SK-N-SH (cell line): ENCODE measurements at regions not wholly inside any gene's neighbourhood (a gene's known extent, or its start where the extent isn't known, plus 50 kb on each side); places are given as distances from the start of the nearest gene placed in this dataset.

Experiments used
- CTCF ChIA-PET: fragments of 300-600, 350-600 bp; formaldehyde crosslinking; extraction: SDS; loops from one replicate; lab custom pipeline; 2021; lab: Yijun Ruan, JAX
- POLR2A ChIA-PET: fragments of 350-600 bp; sonication (Branson Sonifier 250); formaldehyde crosslinking; extraction: SDS; loops from one replicate; lab custom pipeline; 2020; ENCODE audit warnings: antibody characterized with exemption, inconsistent platforms; lab: Yijun Ruan, JAX
- DNase-seq: peaks from one replicate; pipeline ENCODE4 v3.0.0; 2012
- H2AFZ ChIP-seq: fragments of 200-600 bp; sonication (generic); 2 replicates; pipeline ENCODE4 v1.8.1; 2016; ENCODE audit warnings: antibody characterized with exemption, mild to moderate bottlenecking, low read depth
- H3F3A ChIP-seq: fragments of 200-600 bp; sonication (generic); replicated peaks from 2 replicates; pipeline ENCODE3; 2016; ENCODE audit warnings: antibody characterized with exemption, mild to moderate bottlenecking; ENCODE audit not compliant: insufficient read depth
- H3K27ac ChIP-seq, 2 experiments: fragments of 200-500 bp in 1 of 2; fragments of 200-600 bp in 1 of 2; sonication (Bioruptor generic) in 1 of 2; sonication (generic), shearing (Covaris generic) in 1 of 2; 2 replicates each; pipeline versions ENCODE4 v1.5.1 to v1.6.1; 2014 to 2016; ENCODE audit warnings: low read depth in 2 of 2, inconsistent platforms in 1 of 2, low read length in 1 of 2, mild to moderate bottlenecking in 1 of 2, mixed read lengths in 1 of 2
- H3K27me3 ChIP-seq: fragments of 200-600 bp; sonication (generic), shearing (Covaris generic); 2 replicates; pipeline ENCODE4 v1.6.1; 2016; ENCODE audit warnings: mixed run types; ENCODE audit not compliant: insufficient read depth
- H3K36me3 ChIP-seq, 2 experiments: fragments of 200-500 bp in 1 of 2; fragments of 200-600 bp in 1 of 2; sonication (Bioruptor generic) in 1 of 2; sonication (generic) in 1 of 2; replicated peaks in 1 of 2; 2 replicates each; pipeline versions ENCODE3 to v1.5.1; 2014 to 2016; ENCODE audit warnings: low read length in 1 of 2, mild to moderate bottlenecking in 1 of 2; ENCODE audit not compliant: insufficient read depth in 2 of 2, control insufficient read depth in 1 of 2
- H3K4me1 ChIP-seq, 2 experiments: fragments of 200-500 bp in 1 of 2; fragments of 200-600 bp in 1 of 2; sonication (Bioruptor generic) in 1 of 2; sonication (generic), shearing (Covaris generic) in 1 of 2; 2 replicates each; pipeline versions ENCODE4 v1.5.1 to v1.6.1; 2014 to 2016; ENCODE audit warnings: low read depth in 1 of 2, low read length in 1 of 2, mixed run types in 1 of 2; ENCODE audit not compliant: insufficient read depth in 2 of 2, control insufficient read depth in 1 of 2
- H3K4me2 ChIP-seq: fragments of 200-600 bp; sonication (generic), shearing (Covaris generic); 2 replicates; pipeline ENCODE4 v1.6.1; 2017; ENCODE audit warnings: mixed run types
- H3K4me3 ChIP-seq, 2 experiments: fragments of 200-500 bp in 1 of 2; fragments of 200-600 bp in 1 of 2; sonication (Bioruptor generic) in 1 of 2; sonication (generic), shearing (Covaris generic) in 1 of 2; 2 replicates each; pipeline versions ENCODE4 v1.5.1 to v1.8.1; 2014 to 2016; ENCODE audit warnings: low read depth in 2 of 2, inconsistent platforms in 1 of 2, low read length in 1 of 2, mild to moderate bottlenecking in 1 of 2, mixed read lengths in 1 of 2, moderate library complexity in 1 of 2
- H3K79me2 ChIP-seq: fragments of 200-600 bp; sonication (generic); 2 replicates; pipeline ENCODE4 v1.8.1; 2017; ENCODE audit warnings: mild to moderate bottlenecking; ENCODE audit not compliant: insufficient read depth
- H3K9ac ChIP-seq: fragments of 200-600 bp; sonication (generic); 2 replicates; pipeline ENCODE4 v1.6.1; 2017; ENCODE audit warnings: mixed run types
- H3K9me2 ChIP-seq: fragments of 200-600 bp; sonication (generic); 2 replicates; pipeline ENCODE4 v1.6.1; 2017; ENCODE audit warnings: mixed run types
- H3K9me3 ChIP-seq: fragments of 200-600 bp; sonication (generic); 2 replicates; pipeline ENCODE4 v1.6.1; 2017; ENCODE audit warnings: mixed run types, mild to moderate bottlenecking, moderate library complexity
- H4K20me1 ChIP-seq: fragments of 200-600 bp; sonication (generic); 2 replicates; pipeline ENCODE4 v1.6.1; 2017; ENCODE audit warnings: mild to moderate bottlenecking, mixed run types; ENCODE audit not compliant: insufficient read depth
- CHD2 ChIP-seq: fragments of 150-350 bp; IDR thresholded peaks from 2 replicates; pipeline ENCODE4 v1.6.1; 2018; ENCODE audit warnings: low read length; ENCODE audit not compliant: partially characterized antibody
- EP300 ChIP-seq, 2 experiments: IDR thresholded peaks; 2 replicates each; pipeline versions ENCODE4 v1.4.0 to v1.6.1; 2012; ENCODE audit warnings: borderline replicate concordance in 1 of 2, low read depth in 1 of 2, low read length in 1 of 2
- EZH2phosphoT487 ChIP-seq: fragments of 200-600 bp; sonication (generic); IDR thresholded peaks from 2 replicates; pipeline ENCODE4 v1.6.1; 2017; ENCODE audit warnings: low read depth, mixed run types, mild to moderate bottlenecking, antibody characterized with exemption, moderate library complexity, borderline replicate concordance
- FOXJ3 ChIP-seq: sonication (generic); formaldehyde crosslinking; IDR thresholded peaks from 2 replicates; pipeline ENCODE4 v1.5.1; 2020; ENCODE audit warnings: mild to moderate bottlenecking, missing genetic modification reagents
- GABPA ChIP-seq: IDR thresholded peaks from 2 replicates; pipeline ENCODE4 v1.4.0; 2012; ENCODE audit warnings: low read depth, mild to moderate bottlenecking
- IRF3 ChIP-seq: fragments of 150-350 bp; IDR thresholded peaks from 2 replicates; pipeline ENCODE4 v1.6.1; 2016; ENCODE audit warnings: mild to moderate bottlenecking, low read depth, low read length
- JUND ChIP-seq: IDR thresholded peaks from 2 replicates; pipeline ENCODE4 v1.4.0; 2012
- MEF2A ChIP-seq: IDR thresholded peaks from 2 replicates; pipeline ENCODE4 v1.4.0; 2012; ENCODE audit warnings: low read depth, borderline replicate concordance
- MXI1 ChIP-seq: IDR thresholded peaks from 2 replicates; pipeline ENCODE4 v1.6.1; 2012; ENCODE audit warnings: mild to moderate bottlenecking, low read depth, low read length, improper control_type of control experiment
- POLR2AphosphoS5 ChIP-seq: IDR thresholded peaks from 2 replicates; pipeline ENCODE4 v1.6.1; 2012; ENCODE audit warnings: low read depth, low read length
- RAD21 ChIP-seq: IDR thresholded peaks from 2 replicates; pipeline ENCODE4 v1.6.1; 2012; ENCODE audit warnings: mild to moderate bottlenecking, low read length
- RCOR1 ChIP-seq: fragments of 150-350 bp; IDR thresholded peaks from 2 replicates; pipeline ENCODE4 v1.6.1; 2017; ENCODE audit warnings: antibody characterized with exemption, low read length
- REST ChIP-seq: IDR thresholded peaks from 2 replicates; pipeline ENCODE4 v1.6.1; 2012; ENCODE audit warnings: mild to moderate bottlenecking, low read depth, low read length, moderate library complexity
- RXRA ChIP-seq: IDR thresholded peaks from 2 replicates; pipeline ENCODE4 v1.4.0; 2012; ENCODE audit warnings: low read depth, mild to moderate bottlenecking, borderline replicate concordance
- SIN3A ChIP-seq: IDR thresholded peaks from 2 replicates; pipeline ENCODE4 v1.6.1; 2012; ENCODE audit warnings: low read depth, mild to moderate bottlenecking, low read length, moderate library complexity, borderline replicate concordance
- YY1 ChIP-seq: IDR thresholded peaks from 2 replicates; pipeline ENCODE4 v1.4.0; 2012; ENCODE audit warnings: low read depth, mild to moderate bottlenecking
- ZBTB33 ChIP-seq: IDR thresholded peaks from 2 replicates; pipeline ENCODE4 v1.4.0; 2012; ENCODE audit warnings: low read depth, borderline replicate concordance
- WGBS: methylation state at CpG from one replicate; pipeline ENCODE4 v1.1.6; 2017; ENCODE audit warnings: low lambda C conversion rate; 5-methylcytosine and 5-hydroxymethylcytosine counted together

GRCh38 chr12:102690253-102690652, 209.9 kb upstream of the IGF1 start:
- no peaks in the 10 kb centered on the region for H3F3A ChIP-seq
- no peaks in the 10 kb centered on the region for H4K20me1 ChIP-seq
- POLR2A ChIA-PET = no interaction called here
- no peaks in the 10 kb centered on the region for H3K79me2 ChIP-seq
- no peak overlapping the region for H3K4me2 ChIP-seq
- TF ChIP-seq MEF2A (no peak), FOXJ3 (CRISPR knock-in tag) (no peak), REST (no peak), ZBTB33 (no peak), YY1 (no peak), CHD2 (no peak), RXRA (no peak)
- CTCF ChIA-PET = no interaction called here
- H3K36me3 ChIP-seq = no peaks in the 10 kb centered on the region
- H3K9me3 ChIP-seq = no peaks in the 10 kb centered on the region
- 28% methylated on average over 2 of the region's 2 CpGs for WGBS
- H3K27ac ChIP-seq = no peak overlapping the region
- H2AFZ ChIP-seq = no peak overlapping the region
- no peak overlapping the region for H3K9ac ChIP-seq
- no peak for DNase-seq
- H3K9me2 ChIP-seq = no peaks in the 10 kb centered on the region
- H3K4me3 ChIP-seq = no peak overlapping the region
- no peaks in the 10 kb centered on the region for H3K27me3 ChIP-seq
- H3K4me1 ChIP-seq = no peaks in the 10 kb centered on the region

GRCh38 chr12:102689701-102690100, 209.3 kb upstream of the IGF1 start:
- Histone ChIP-seq H3K4me3 (no peak overlapping the region), H3K4me1 (no peaks in the 10 kb centered on the region), H3K79me2 (no peaks in the 10 kb centered on the region), H3K4me2 (no peak overlapping the region), H2AFZ (no peak overlapping the region), H3K36me3 (no peaks in the 10 kb centered on the region), H3K27ac (no peak overlapping the region), H4K20me1 (no peaks in the 10 kb centered on the region), H3K9me3 (no peaks in the 10 kb centered on the region), H3K9ac (no peak overlapping the region), H3F3A (no peaks in the 10 kb centered on the region), H3K9me2 (no peaks in the 10 kb centered on the region), H3K27me3 (no peaks in the 10 kb centered on the region)
- ChIA-PET CTCF (no interaction called here), POLR2A (no interaction called here)
- no peak for DNase-seq
- WGBS = 30% methylated on average over 3 of the region's 3 CpGs
- TF ChIP-seq SIN3A (no peak), RCOR1 (no peak), JUND (no peak), IRF3 (no peak), EP300 (IDR thresholded peaks at IDR 0.05; ENCODE audit: borderline replicate concordance in 1 of 2, low read depth in 1 of 2, low read length in 1 of 2) (no peak), CHD2 (no peak), POLR2AphosphoS5 (no peak), RAD21 (no peak), EZH2phosphoT487 (no peak), GABPA (no peak), MXI1 (no peak)
